ENCODE measurements at regions not wholly inside any gene's neighbourhood (a gene's known extent, or its start where the extent isn't known, plus 50 kb on each side); places are given as distances from the start of the nearest gene placed in this dataset.

DNA sequence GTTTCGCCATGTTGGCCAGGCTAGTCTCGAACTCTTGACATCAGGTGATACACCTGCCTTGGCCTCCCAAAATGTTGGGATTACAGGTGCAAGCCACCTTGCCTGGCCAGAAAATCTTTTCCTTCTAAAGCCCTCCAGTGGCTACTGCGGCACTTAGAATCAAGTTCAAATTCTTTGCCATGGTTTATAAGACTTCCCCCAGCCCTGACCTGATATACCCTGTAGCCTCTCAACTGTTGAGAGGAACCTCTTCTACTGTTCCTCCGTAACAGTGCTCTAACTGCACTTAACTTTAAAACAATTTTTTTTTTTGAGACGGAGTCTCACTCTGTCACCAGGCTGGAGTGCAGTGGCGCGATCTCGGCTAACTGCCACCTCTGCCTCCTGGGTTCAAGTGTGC is 235.6 kb downstream of the BCAS1 start:
- TF ChIP-seq, protein P1, sequence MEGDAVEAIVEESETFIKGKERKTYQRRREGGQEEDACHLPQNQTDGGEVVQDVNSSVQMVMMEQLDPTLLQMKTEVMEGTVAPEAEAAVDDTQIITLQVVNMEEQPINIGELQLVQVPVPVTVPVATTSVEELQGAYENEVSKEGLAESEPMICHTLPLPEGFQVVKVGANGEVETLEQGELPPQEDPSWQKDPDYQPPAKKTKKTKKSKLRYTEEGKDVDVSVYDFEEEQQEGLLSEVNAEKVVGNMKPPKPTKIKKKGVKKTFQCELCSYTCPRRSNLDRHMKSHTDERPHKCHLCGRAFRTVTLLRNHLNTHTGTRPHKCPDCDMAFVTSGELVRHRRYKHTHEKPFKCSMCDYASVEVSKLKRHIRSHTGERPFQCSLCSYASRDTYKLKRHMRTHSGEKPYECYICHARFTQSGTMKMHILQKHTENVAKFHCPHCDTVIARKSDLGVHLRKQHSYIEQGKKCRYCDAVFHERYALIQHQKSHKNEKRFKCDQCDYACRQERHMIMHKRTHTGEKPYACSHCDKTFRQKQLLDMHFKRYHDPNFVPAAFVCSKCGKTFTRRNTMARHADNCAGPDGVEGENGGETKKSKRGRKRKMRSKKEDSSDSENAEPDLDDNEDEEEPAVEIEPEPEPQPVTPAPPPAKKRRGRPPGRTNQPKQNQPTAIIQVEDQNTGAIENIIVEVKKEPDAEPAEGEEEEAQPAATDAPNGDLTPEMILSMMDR (IDR thresholded peaks at IDR 0.05), result no peak
- TF ChIP-seq POLR2AphosphoS5 (IDR thresholded peaks at IDR 0.05; ENCODE audit: insufficient read depth in 1 of 2, low read depth in 1 of 2) (no peak), POLR2A (IDR thresholded peaks at IDR 0.05) (no peak)

Data from vagina (tissue), 2 donors.